SIG-M5 treated with dmso at 0.1 percent for 504 hours (cell line): ENCODE measurements at regions not wholly inside any gene's neighbourhood (a gene's known extent, or its start where the extent isn't known, plus 50 kb on each side); places are given as distances from the start of the nearest gene placed in this dataset.

Experiments
- DNase-seq: peaks from one replicate; lab custom pipeline; 2025; ENCODE audit not compliant: unreplicated experiment; lab: John Stamatoyannopoulos, UW

DNA sequence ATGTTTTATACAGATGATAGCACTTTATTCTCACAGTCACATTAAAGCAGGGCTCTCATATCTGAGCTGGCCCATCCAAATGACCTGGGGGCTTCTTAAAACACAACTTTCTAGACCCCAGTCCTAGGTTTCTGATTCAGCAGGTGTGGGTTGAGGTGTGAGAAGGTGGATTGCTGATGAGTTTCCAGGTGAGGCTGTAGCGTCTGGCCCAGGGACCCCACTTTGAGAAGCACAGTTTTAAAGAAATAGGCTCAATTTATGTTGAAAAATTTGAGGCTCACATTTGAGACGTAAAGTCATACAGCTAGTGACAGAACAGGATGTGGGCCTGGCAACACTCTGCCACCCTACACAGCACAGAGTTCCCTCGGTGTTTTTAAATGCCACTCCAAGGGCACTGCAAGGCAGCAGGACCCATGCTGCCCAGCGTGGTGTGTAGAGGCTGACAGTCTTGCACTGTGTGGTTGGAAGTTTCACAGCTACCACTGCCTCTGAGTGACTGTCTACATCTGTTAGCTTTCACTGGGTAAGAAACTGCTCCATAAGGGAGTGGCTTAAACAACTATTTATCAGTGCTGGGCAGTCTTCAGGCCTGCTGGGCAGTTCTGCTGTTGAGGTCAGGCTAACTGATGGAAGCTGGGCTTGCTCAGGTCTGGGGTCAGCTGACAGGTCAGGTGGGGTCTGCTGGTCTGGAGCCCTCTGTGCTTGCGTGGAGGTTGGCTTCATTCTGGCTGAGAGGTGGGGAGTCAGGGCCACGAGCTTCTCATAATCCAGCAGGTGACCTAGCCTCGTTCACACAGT is 319.7 kb downstream of the CXCL12 start:
- DNase-seq = no peak

GRCh38 chr10:44064317-44064716 is 320.6 kb downstream of the CXCL12 start:
- no peak for DNase-seq

DNA sequence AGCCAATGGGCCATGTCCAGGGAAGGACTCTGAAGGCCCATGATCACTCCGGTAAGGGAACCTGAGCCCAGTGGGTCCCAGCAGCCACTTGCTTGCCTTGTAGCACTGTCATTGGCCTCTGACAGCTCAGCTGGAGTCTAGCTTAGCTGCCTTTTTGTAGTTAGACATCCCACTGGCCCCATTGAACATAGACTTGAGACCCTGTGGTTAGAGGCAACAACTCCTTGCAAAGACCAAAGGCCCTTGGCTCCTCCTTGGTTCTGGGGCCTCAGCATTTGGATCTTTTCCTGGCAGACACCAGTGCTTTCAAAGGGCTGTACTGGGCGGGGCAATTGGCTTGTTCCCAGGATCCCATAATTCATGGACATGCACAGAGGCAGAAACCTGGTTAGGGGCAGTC is 321.2 kb downstream of the CXCL12 start:
- DNase-seq = no peak

- DNase-seq = no peak
Measured at GRCh38 chr10:44060719-44061118, 324.2 kb downstream of the CXCL12 start.

GRCh38 chr10:44060221-44060620 is 324.7 kb downstream of the CXCL12 start:
- DNase-seq = no peak

DNA sequence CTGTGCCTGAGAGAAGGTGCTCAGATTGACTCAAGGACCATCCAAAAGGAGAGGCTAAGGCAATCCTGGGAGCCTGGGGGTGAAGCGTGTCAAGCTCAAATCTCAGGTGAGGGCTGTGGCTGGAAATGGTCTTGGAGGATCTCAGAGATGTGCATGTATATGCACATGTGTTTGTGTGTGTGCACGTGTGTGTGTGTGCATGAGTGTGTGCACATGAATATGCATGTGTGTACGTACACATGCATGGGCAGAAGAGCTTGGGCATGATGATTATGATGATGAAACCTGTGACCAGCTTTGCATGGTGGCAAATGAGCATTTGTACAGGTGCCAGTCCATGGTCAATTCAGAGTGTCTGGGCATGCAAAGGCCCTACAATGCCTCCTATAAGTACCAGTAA is 326.6 kb downstream of the CXCL12 start:
- no peak for DNase-seq

GRCh38 chr10:44056967-44057805 is 327.7 kb downstream of the CXCL12 start:
- no peak for DNase-seq

GRCh38 chr10:44056206-44056605 is 328.7 kb downstream of the CXCL12 start:
- no peak for DNase-seq

- no peak for DNase-seq
Measured at GRCh38 chr10:44054046-44054445, 330.9 kb downstream of the CXCL12 start.

GRCh38 chr10:44053391-44053790 is 331.5 kb downstream of the CXCL12 start:
- DNase-seq = no peak

DNA sequence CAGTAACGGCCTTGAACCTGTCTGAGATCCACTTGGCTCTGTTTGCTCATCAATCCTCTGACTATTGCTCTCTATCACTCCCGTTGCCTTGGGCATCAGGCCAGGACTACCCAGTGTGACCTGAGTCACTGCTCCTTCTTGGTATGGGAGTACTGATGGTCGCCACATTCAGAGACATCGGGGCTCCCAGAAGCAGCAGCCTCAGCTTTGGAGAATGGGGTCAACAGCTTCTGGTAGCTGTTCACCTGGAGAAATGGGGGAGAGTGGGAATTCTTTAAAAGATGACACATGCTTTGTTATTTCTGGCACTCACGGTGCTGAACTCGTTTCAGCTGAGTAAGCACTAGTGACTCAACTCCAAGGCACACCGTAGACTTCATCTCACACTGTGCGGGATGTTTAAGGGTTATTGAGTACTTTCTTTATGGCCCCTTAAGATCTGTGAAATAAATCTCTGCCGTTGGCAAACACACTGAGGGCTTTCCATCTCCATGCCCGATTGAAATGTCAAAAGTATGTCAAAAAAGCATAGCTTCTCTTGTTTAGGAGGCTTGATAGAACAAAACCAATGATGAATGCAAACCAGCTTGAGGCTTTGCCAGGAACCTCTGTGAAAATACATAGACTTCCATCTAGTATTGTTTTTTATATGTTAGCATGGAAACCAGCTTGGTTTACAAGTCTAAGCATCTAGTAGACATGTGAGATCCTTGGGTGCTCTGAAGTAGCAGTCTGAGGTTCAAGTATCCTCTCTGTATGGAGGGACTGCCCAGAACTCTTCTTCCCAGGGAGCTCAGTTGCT is 333.1 kb downstream of the CXCL12 start:
- no peak for DNase-seq

GRCh38 chr10:44051091-44051490 is 333.8 kb downstream of the CXCL12 start:
- no peak for DNase-seq

- DNase-seq = no peak
Measured at GRCh38 chr10:44049301-44050015, 335.4 kb downstream of the CXCL12 start.

- no peak for DNase-seq
Measured at GRCh38 chr10:44047361-44047760, 337.5 kb downstream of the CXCL12 start.

DNA sequence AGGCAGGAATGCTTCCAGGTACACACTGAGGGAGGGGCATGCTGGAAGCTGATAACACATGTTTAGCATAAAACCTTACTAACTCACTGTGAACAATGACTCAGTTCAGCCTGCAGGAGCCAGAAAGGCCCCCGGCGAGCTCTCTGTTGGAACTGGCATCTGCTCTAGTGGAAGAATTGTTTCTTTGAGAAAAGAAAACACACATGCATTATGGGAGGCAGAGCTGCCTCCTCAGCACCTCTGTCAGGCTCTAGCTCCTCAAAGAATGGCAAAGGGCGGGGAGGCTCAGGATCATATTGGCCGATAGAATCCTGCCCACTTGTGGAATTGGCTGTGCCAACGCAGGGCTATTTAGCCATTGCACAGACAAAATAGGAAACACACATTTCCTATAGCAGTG is 338.3 kb downstream of the CXCL12 start:
- DNase-seq = no peak

DNA sequence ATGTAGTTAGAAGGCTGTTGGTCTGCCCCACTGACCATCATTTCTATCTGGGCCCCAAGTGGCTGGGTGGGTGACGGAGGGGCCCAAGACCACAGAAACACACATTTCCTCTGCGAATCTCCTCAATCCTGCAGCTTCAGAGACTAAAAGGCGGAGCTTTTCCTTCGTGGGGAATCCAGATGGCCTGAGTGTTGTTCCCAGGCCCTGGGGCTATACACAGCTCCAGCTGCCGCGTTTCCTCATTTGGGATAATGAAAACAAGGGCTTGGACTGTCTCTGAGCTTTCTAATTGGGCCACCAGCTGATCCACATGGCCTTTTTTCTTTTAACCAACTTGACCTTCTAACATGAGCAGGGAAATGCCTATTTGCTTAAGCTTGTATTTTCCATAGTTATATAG is 339.9 kb downstream of the CXCL12 start:
- no peak for DNase-seq

- no peak for DNase-seq
Measured at GRCh38 chr10:44044549-44044948, 340.3 kb downstream of the CXCL12 start.

- no peak for DNase-seq
Measured at GRCh38 chr10:44043646-44044375, 341.1 kb downstream of the CXCL12 start.

DNA sequence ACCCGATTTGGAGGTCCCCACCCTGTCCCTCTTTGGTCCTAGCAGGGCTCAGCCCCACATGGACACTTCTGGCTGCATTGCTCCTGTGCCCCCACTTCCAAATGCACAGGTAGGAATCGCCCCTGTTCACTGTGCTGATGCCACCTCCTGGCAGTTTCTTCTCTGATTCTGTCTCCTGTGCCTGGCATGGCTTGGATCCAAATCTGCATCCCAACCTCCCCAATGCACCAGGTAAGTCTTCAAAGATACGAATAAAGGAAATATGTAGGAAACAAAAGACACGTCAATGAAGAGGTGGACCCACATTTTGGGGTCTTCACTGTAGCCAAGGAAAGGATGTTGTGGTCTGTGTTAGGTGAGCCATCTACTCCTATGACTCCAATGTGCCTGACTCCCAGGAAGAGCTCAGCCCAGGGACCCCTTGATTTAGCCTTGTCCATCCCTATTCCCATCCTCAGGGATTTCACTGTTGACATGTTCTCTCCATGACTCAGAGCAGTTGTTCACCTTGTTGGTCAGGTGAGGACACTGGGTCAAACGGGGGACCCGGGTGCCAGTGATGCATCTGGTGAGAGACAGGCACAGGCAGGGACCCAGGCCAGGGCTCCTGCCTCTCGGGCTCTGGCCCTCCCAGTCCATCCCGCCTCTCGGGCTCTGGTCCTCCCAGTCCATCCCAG is 341.8 kb downstream of the CXCL12 start:
- no peak for DNase-seq
